Activated naive CD4-positive, alpha-beta T cell treated with anti-CD3 and anti-CD28 coated beads, Interleukin-2, amount 50 U/mL, for 24 hours (primary cell): ENCODE measurements at regions not wholly inside any gene's neighbourhood (a gene's known extent, or its start where the extent isn't known, plus 50 kb on each side); places are given as distances from the start of the nearest gene placed in this dataset.
"Not testable (repeated sequence)": the region's sequence is repeated elsewhere in the genome, so short reads cannot be mapped to it uniquely, and the experiment has no call there.

Experiments used
- H3K27ac Mint-ChIP-seq: one replicate; pipeline ENCODE4 v1.8.0; 2021; ENCODE audit warnings: mild to moderate bottlenecking, mixed read lengths
- H3K27me3 Mint-ChIP-seq: one replicate; pipeline ENCODE4 v1.8.0; 2021; ENCODE audit warnings: mixed read lengths
- H3K36me3 Mint-ChIP-seq: one replicate; pipeline ENCODE4 v1.8.0; 2021; ENCODE audit warnings: mixed read lengths
- H3K4me1 Mint-ChIP-seq: one replicate; pipeline ENCODE4 v1.8.0; 2021; ENCODE audit warnings: mixed read lengths
- H3K4me3 Mint-ChIP-seq: one replicate; pipeline ENCODE4 v1.8.0; 2021; ENCODE audit warnings: mild to moderate bottlenecking, mixed read lengths
- H3K9me3 Mint-ChIP-seq: one replicate; pipeline ENCODE4 v1.8.0; 2021; ENCODE audit warnings: mixed read lengths

GRCh38 chr9:73270967-73271721 is 119.5 kb downstream of the ANXA1 start:
- H3K4me3 Mint-ChIP-seq = no peak overlapping the region
- no peak overlapping the region for H3K27ac Mint-ChIP-seq
- no peaks in the 10 kb centered on the region for H3K36me3 Mint-ChIP-seq
- peaks cover 2% of the 10 kb centered on the region for H3K27me3 Mint-ChIP-seq
- no peaks in the 10 kb centered on the region for H3K9me3 Mint-ChIP-seq
- no peaks in the 10 kb centered on the region for H3K4me1 Mint-ChIP-seq

GRCh38 chr9:73280113-73280512 is 128.4 kb downstream of the ANXA1 start:
- Mint-ChIP-seq H3K9me3 (no peaks in the 10 kb centered on the region), H3K27me3 (peaks cover 3% of the 10 kb centered on the region), H3K4me3 (no peak overlapping the region), H3K4me1 (no peaks in the 10 kb centered on the region), H3K27ac (no peak overlapping the region), H3K36me3 (no peaks in the 10 kb centered on the region)

GRCh38 chr9:73284377-73284776 is 132.7 kb downstream of the ANXA1 start:
- H3K27ac Mint-ChIP-seq = no peak overlapping the region
- no peaks in the 10 kb centered on the region for H3K4me1 Mint-ChIP-seq
- no peaks in the 10 kb centered on the region for H3K36me3 Mint-ChIP-seq
- H3K9me3 Mint-ChIP-seq = no peaks in the 10 kb centered on the region
- peaks cover 3% of the 10 kb centered on the region for H3K27me3 Mint-ChIP-seq
- H3K4me3 Mint-ChIP-seq = no peak overlapping the region

- Mint-ChIP-seq H3K4me3 (no peak overlapping the region), H3K9me3 (peaks cover 8% of the 10 kb centered on the region), H3K27ac (no peak overlapping the region), H3K27me3 (peaks cover 1% of the 10 kb centered on the region), H3K36me3 (no peaks in the 10 kb centered on the region), H3K4me1 (no peaks in the 10 kb centered on the region)
Observed at GRCh38 chr9:73294336-73294735, 142.7 kb downstream of the ANXA1 start.

- no peak overlapping the region for H3K27ac Mint-ChIP-seq
- no peaks in the 10 kb centered on the region for H3K4me1 Mint-ChIP-seq
- no peaks in the 10 kb centered on the region for H3K36me3 Mint-ChIP-seq
- H3K4me3 Mint-ChIP-seq = no peak overlapping the region
- H3K9me3 Mint-ChIP-seq = no peaks in the 10 kb centered on the region
- no peaks in the 10 kb centered on the region for H3K27me3 Mint-ChIP-seq
Observed at GRCh38 chr9:73325983-73326382, 174.3 kb downstream of the ANXA1 start.

- no peaks in the 10 kb centered on the region for H3K9me3 Mint-ChIP-seq
- no peak overlapping the region for H3K27ac Mint-ChIP-seq
- no peaks in the 10 kb centered on the region for H3K27me3 Mint-ChIP-seq
- no peaks in the 10 kb centered on the region for H3K4me1 Mint-ChIP-seq
- no peak overlapping the region for H3K4me3 Mint-ChIP-seq
- H3K36me3 Mint-ChIP-seq = no peaks in the 10 kb centered on the region
Observed at GRCh38 chr9:73327149-73327548, 175.5 kb downstream of the ANXA1 start.

- H3K9me3 Mint-ChIP-seq, H3K27me3 Mint-ChIP-seq, H3K27ac Mint-ChIP-seq, H3K4me1 Mint-ChIP-seq, H3K4me3 Mint-ChIP-seq, H3K36me3 Mint-ChIP-seq: not testable (repeated sequence)
Observed at GRCh38 chr9:73337182-73337581, 185.5 kb downstream of the ANXA1 start.

- no peak overlapping the region for H3K4me3 Mint-ChIP-seq
- no peaks in the 10 kb centered on the region for H3K36me3 Mint-ChIP-seq
- peaks cover 12% of the 10 kb centered on the region for H3K9me3 Mint-ChIP-seq
- H3K27me3 Mint-ChIP-seq = no peaks in the 10 kb centered on the region
- no peak overlapping the region for H3K27ac Mint-ChIP-seq
- no peaks in the 10 kb centered on the region for H3K4me1 Mint-ChIP-seq
Observed at GRCh38 chr9:73344060-73344459, 192.4 kb downstream of the ANXA1 start.

- H3K27me3 Mint-ChIP-seq = no peaks in the 10 kb centered on the region
- H3K36me3 Mint-ChIP-seq = no peaks in the 10 kb centered on the region
- no peak overlapping the region for H3K27ac Mint-ChIP-seq
- no peaks in the 10 kb centered on the region for H3K4me1 Mint-ChIP-seq
- peaks cover 12% of the 10 kb centered on the region for H3K9me3 Mint-ChIP-seq
- H3K4me3 Mint-ChIP-seq = no peak overlapping the region
Observed at GRCh38 chr9:73347123-73347522, 195.5 kb downstream of the ANXA1 start.

- Mint-ChIP-seq H3K4me3 (no peak overlapping the region), H3K27me3 (no peaks in the 10 kb centered on the region), H3K9me3 (peaks cover 11% of the 10 kb centered on the region), H3K4me1 (no peaks in the 10 kb centered on the region), H3K27ac (no peak overlapping the region), H3K36me3 (no peaks in the 10 kb centered on the region)
Observed at GRCh38 chr9:73347720-73348119, 196.1 kb downstream of the ANXA1 start.

GRCh38 chr9:73348471-73348870 is 196.8 kb downstream of the ANXA1 start:
- Mint-ChIP-seq H3K27me3 (no peaks in the 10 kb centered on the region), H3K4me1 (no peaks in the 10 kb centered on the region), H3K27ac (no peak overlapping the region), H3K4me3 (no peak overlapping the region), H3K36me3 (no peaks in the 10 kb centered on the region), H3K9me3 (peaks cover 4% of the 10 kb centered on the region)

GRCh38 chr9:73349476-73349875 is 197.8 kb downstream of the ANXA1 start:
- Mint-ChIP-seq H3K9me3 (no peaks in the 10 kb centered on the region), H3K27me3 (no peaks in the 10 kb centered on the region), H3K36me3 (no peaks in the 10 kb centered on the region), H3K4me1 (no peaks in the 10 kb centered on the region), H3K27ac (no peak overlapping the region), H3K4me3 (no peak overlapping the region)

GRCh38 chr9:73357607-73358006 is 205.9 kb downstream of the ANXA1 start:
- no peak overlapping the region for H3K4me3 Mint-ChIP-seq
- H3K4me1 Mint-ChIP-seq = no peaks in the 10 kb centered on the region
- no peaks in the 10 kb centered on the region for H3K9me3 Mint-ChIP-seq
- H3K27ac Mint-ChIP-seq = no peak overlapping the region
- no peaks in the 10 kb centered on the region for H3K36me3 Mint-ChIP-seq
- H3K27me3 Mint-ChIP-seq = no peaks in the 10 kb centered on the region

- Mint-ChIP-seq H3K9me3 (no peaks in the 10 kb centered on the region), H3K36me3 (no peaks in the 10 kb centered on the region), H3K4me1 (no peaks in the 10 kb centered on the region), H3K4me3 (no peak overlapping the region), H3K27me3 (no peaks in the 10 kb centered on the region), H3K27ac (no peak overlapping the region)
Observed at GRCh38 chr9:73370053-73370452, 218.4 kb downstream of the ANXA1 start.

- Mint-ChIP-seq H3K9me3 (no peaks in the 10 kb centered on the region), H3K4me1 (no peaks in the 10 kb centered on the region), H3K27me3 (no peaks in the 10 kb centered on the region), H3K4me3 (no peak overlapping the region), H3K27ac (no peak overlapping the region), H3K36me3 (no peaks in the 10 kb centered on the region)
Observed at GRCh38 chr9:73371801-73372200, 220.1 kb downstream of the ANXA1 start.

GRCh38 chr9:73380411-73380810 is 228.7 kb downstream of the ANXA1 start:
- Mint-ChIP-seq H3K4me1 (no peaks in the 10 kb centered on the region), H3K36me3 (no peaks in the 10 kb centered on the region), H3K27ac (no peak overlapping the region), H3K9me3 (no peaks in the 10 kb centered on the region), H3K27me3 (no peaks in the 10 kb centered on the region), H3K4me3 (no peak overlapping the region)
